H1 (cell line): ENCODE measurements at regions not wholly inside any gene's neighbourhood (a gene's known extent, or its start where the extent isn't known, plus 50 kb on each side); places are given as distances from the start of the nearest gene placed in this dataset.

Experiments
- CREB1 ChIP-seq: IDR thresholded peaks from 2 replicates; pipeline ENCODE4 v1.6.1; 2012; ENCODE audit warnings: inconsistent platforms
- SP1 ChIP-seq: IDR thresholded peaks from 2 replicates; pipeline ENCODE4 v1.6.1; 2011; ENCODE audit warnings: low read depth, low read length

DNA sequence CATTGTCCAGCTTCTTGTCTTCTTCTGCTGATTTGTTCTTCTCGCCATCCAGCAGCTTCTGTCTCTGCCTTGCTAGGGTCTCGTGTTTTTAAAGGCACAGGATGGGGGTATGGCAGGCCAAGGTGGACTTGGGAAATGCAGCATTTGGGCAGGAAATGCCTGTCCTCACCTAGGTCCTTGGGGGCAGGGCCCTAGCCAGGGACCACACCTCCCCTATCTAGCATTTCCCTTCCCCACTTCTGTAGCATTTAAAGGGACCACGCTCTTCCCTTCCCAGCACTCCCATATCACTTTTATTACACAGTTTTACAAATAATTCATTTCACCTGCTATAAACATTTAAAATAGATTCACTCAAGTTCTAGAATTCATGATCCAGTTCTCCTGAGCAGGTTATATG is 315.4 kb upstream of the LMCD1 start:
- no peak for TF ChIP-seq SP1
- TF ChIP-seq CREB1 = no peak
